ENCODE measurements at regions not wholly inside any gene's neighbourhood (a gene's known extent, or its start where the extent isn't known, plus 50 kb on each side); places are given as distances from the start of the nearest gene placed in this dataset.

- no peak for DNase-seq
Observed at GRCh38 chr15:96692826-96693225, 362.3 kb downstream of the NR2F2 start.

GRCh38 chr15:96693515-96693914 lies 363.0 kb downstream of the NR2F2 start:
- DNase-seq = no peak

- DNase-seq = no peak
Observed at GRCh38 chr15:96693990-96694517, 363.6 kb downstream of the NR2F2 start.

GRCh38 chr15:96695426-96695825 lies 364.9 kb downstream of the NR2F2 start:
- DNase-seq = no peak

- DNase-seq = no peak
Observed at GRCh38 chr15:96699871-96700401, 369.4 kb downstream of the NR2F2 start.

- DNase-seq = no peak
Observed at GRCh38 chr15:96700555-96700954, 370.1 kb downstream of the NR2F2 start.

GRCh38 chr15:96701443-96701842 lies 370.9 kb downstream of the NR2F2 start:
- no peak for DNase-seq

GRCh38 chr15:96701877-96702276 lies 371.4 kb downstream of the NR2F2 start:
- DNase-seq = no peak

GRCh38 chr15:96702589-96702988 lies 372.1 kb downstream of the NR2F2 start:
- DNase-seq = no peak

- no peak for DNase-seq
Observed at GRCh38 chr15:96703091-96703490, 372.6 kb downstream of the NR2F2 start.

GRCh38 chr15:96703794-96704550 lies 373.5 kb downstream of the NR2F2 start:
- no peak for DNase-seq

- DNase-seq = no peak
Observed at GRCh38 chr15:96716075-96716474, 385.6 kb downstream of the NR2F2 start.

GRCh38 chr15:96716478-96716877 lies 386.0 kb downstream of the NR2F2 start:
- DNase-seq = no peak

- no peak for DNase-seq
Observed at GRCh38 chr15:96720251-96720650, 389.8 kb downstream of the NR2F2 start.

- DNase-seq = no peak
Observed at GRCh38 chr15:96720656-96721055, 390.2 kb downstream of the NR2F2 start.

GRCh38 chr15:96728591-96728990 lies 398.1 kb downstream of the NR2F2 start:
- DNase-seq = no peak

GRCh38 chr15:96732704-96733103 lies 402.2 kb downstream of the NR2F2 start:
- no peak for DNase-seq

GRCh38 chr15:96733721-96734120 lies 403.2 kb downstream of the NR2F2 start:
- no peak for DNase-seq

- no peak for DNase-seq
Observed at GRCh38 chr15:96735632-96736240, 405.2 kb downstream of the NR2F2 start.

GRCh38 chr15:96736384-96736783 lies 405.9 kb downstream of the NR2F2 start:
- DNase-seq = no peak

GRCh38 chr15:96737408-96737807 lies 406.9 kb downstream of the NR2F2 start:
- no peak for DNase-seq

- no peak for DNase-seq
Observed at GRCh38 chr15:96746665-96747064, 416.2 kb downstream of the NR2F2 start.

GRCh38 chr15:96747291-96747690 lies 416.8 kb downstream of the NR2F2 start:
- DNase-seq = no peak

GRCh38 chr15:96750361-96750760 lies 419.9 kb downstream of the NR2F2 start:
- no peak for DNase-seq
